HG03175 (cell line): ENCODE measurements at regions not wholly inside any gene's neighbourhood (a gene's known extent, or its start where the extent isn't known, plus 50 kb on each side); places are given as distances from the start of the nearest gene placed in this dataset.
"Not testable (repeated sequence)": the region's sequence is repeated elsewhere in the genome, so short reads cannot be mapped to it uniquely, and the experiment has no call there.

Experiments
- ATAC-seq: cut with Tn5 transposase; IDR thresholded peaks from one replicate; pipeline ENCODE4 v1.9.1; 2021; ENCODE audit warnings: mild to moderate bottlenecking, moderate library complexity; ENCODE audit not compliant: unreplicated experiment

GRCh38 chr3:164306042-164306441 lies 772.3 kb downstream of the SI start:
- no peak for ATAC-seq

- no peak for ATAC-seq
Measured at GRCh38 chr3:164303894-164304293, 774.4 kb downstream of the SI start.

- ATAC-seq = no peak
Measured at GRCh38 chr3:164302622-164303021, 775.7 kb downstream of the SI start.

- ATAC-seq = not testable (repeated sequence)
Measured at GRCh38 chr3:164291486-164291885, 786.8 kb downstream of the SI start.

- ATAC-seq = no peak
Measured at GRCh38 chr3:164278550-164278949, 799.7 kb downstream of the SI start.

GRCh38 chr3:164267053-164267452 lies 811.2 kb downstream of the SI start:
- no peak for ATAC-seq

- no peak for ATAC-seq
Measured at GRCh38 chr3:164250923-164251322, 827.4 kb downstream of the SI start.

GRCh38 chr3:164236851-164237250 lies 841.4 kb downstream of the SI start:
- no peak for ATAC-seq

- ATAC-seq = no peak
Measured at GRCh38 chr3:164235289-164236028, 842.8 kb downstream of the SI start.

GRCh38 chr3:164233951-164234350 lies 844.3 kb downstream of the SI start:
- no peak for ATAC-seq

- no peak for ATAC-seq
Measured at GRCh38 chr3:164231718-164232117, 846.6 kb downstream of the SI start.

GRCh38 chr3:164230385-164231094 lies 847.8 kb downstream of the SI start:
- ATAC-seq = no peak

GRCh38 chr3:164224126-164224525 lies 854.2 kb downstream of the SI start:
- no peak for ATAC-seq

GRCh38 chr3:164222197-164222596 lies 856.1 kb downstream of the SI start:
- ATAC-seq = no peak

GRCh38 chr3:164221297-164221696 lies 857.0 kb downstream of the SI start:
- no peak for ATAC-seq

- ATAC-seq = no peak
Measured at GRCh38 chr3:164209363-164209762, 868.9 kb downstream of the SI start.

GRCh38 chr3:164208821-164209220 lies 869.5 kb downstream of the SI start:
- no peak for ATAC-seq

GRCh38 chr3:164208048-164208447 lies 870.2 kb downstream of the SI start:
- ATAC-seq = no peak

GRCh38 chr3:164200053-164200823 lies 878.1 kb downstream of the SI start:
- no peak for ATAC-seq

- ATAC-seq = no peak
Measured at GRCh38 chr3:164196477-164196876, 881.8 kb downstream of the SI start.

GRCh38 chr3:164194842-164195241 lies 883.5 kb downstream of the SI start:
- no peak for ATAC-seq

- no peak for ATAC-seq
Measured at GRCh38 chr3:164192974-164193373, 885.3 kb downstream of the SI start.
